ENCODE measurements at regions not wholly inside any gene's neighbourhood (a gene's known extent, or its start where the extent isn't known, plus 50 kb on each side); places are given as distances from the start of the nearest gene placed in this dataset.
A peak's percentile ranks its signal among the peaks of the same experiment; 100 is the strongest.
"Not testable (repeated sequence)": the region's sequence is repeated elsewhere in the genome, so short reads cannot be mapped to it uniquely, and the experiment has no call there.

GRCh38 chr10:55653531-55653930, 707.5 kb downstream of the ZWINT start:
- no peaks in the 10 kb centered on the region for H3K4me1 Mint-ChIP-seq (ENCODE audit: low read depth)
- no peaks in the 10 kb centered on the region for H3K9me3 Mint-ChIP-seq (ENCODE audit: insufficient read depth)
- no peak overlapping the region for H3K4me3 Mint-ChIP-seq
- DNase-seq (no peak), ATAC-seq (no peak)
- CTCF ChIA-PET: no interaction called here
- H3K27ac Mint-ChIP-seq: no peak overlapping the region
- H3K36me3 Mint-ChIP-seq (ENCODE audit: low read depth): no peaks in the 10 kb centered on the region
- H3K27me3 Mint-ChIP-seq (ENCODE audit: low read depth): no peaks in the 10 kb centered on the region
- POLR2A ChIA-PET: no interaction called here

GRCh38 chr10:55641601-55642000, 719.5 kb downstream of the ZWINT start:
- no peaks in the 10 kb centered on the region for H3K36me3 Mint-ChIP-seq (ENCODE audit: low read depth)
- H3K27me3 Mint-ChIP-seq (ENCODE audit: low read depth): no peaks in the 10 kb centered on the region
- ChIA-PET CTCF (no interaction called here), POLR2A (interaction anchor here (0.6 kb wide), 1 partner anchor 10 kb away, joined by 3 read pairs; no protein-coding TSS in a partner anchor)
- H3K4me1 Mint-ChIP-seq (ENCODE audit: low read depth): no peaks in the 10 kb centered on the region
- ATAC-seq: no peak
- DNase-seq: no peak
- H3K27ac Mint-ChIP-seq: no peak overlapping the region
- no peaks in the 10 kb centered on the region for H3K9me3 Mint-ChIP-seq (ENCODE audit: insufficient read depth)
- no peak overlapping the region for H3K4me3 Mint-ChIP-seq

GRCh38 chr10:55631071-55631654, 729.9 kb downstream of the ZWINT start:
- CTCF ChIA-PET: no interaction called here
- ATAC-seq: peak; percentile 76

GRCh38 chr10:55630491-55631056, 730.5 kb downstream of the ZWINT start:
- Mint-ChIP-seq H3K9me3 (ENCODE audit: insufficient read depth) (no peaks in the 10 kb centered on the region), H3K27me3 (ENCODE audit: low read depth) (peaks cover 22% of the 10 kb centered on the region), H3K4me1 (ENCODE audit: low read depth) (peaks cover 10% of the 10 kb centered on the region), H3K36me3 (ENCODE audit: low read depth) (no peaks in the 10 kb centered on the region), H3K27ac (no peak overlapping the region), H3K4me3 (no peak overlapping the region)
- ChIA-PET POLR2A (no interaction called here), CTCF (no interaction called here)
- ATAC-seq: no peak
- DNase-seq: no peak

More at GRCh38 chr10:55631071-55631654, 729.9 kb downstream of the ZWINT start:
- Mint-ChIP-seq H3K4me1 (ENCODE audit: low read depth) (peaks cover 10% of the 10 kb centered on the region), H3K9me3 (ENCODE audit: insufficient read depth) (no peaks in the 10 kb centered on the region), H3K27ac (no peak overlapping the region), H3K27me3 (ENCODE audit: low read depth) (peaks cover 22% of the 10 kb centered on the region), H3K36me3 (ENCODE audit: low read depth) (no peaks in the 10 kb centered on the region), H3K4me3 (peak overlapping the region; percentile 46)
- POLR2A ChIA-PET: interaction anchor here (0.6 kb wide), 1 partner anchor 11 kb away, joined by 3 read pairs; no protein-coding TSS in a partner anchor
- DNase-seq: peak; percentile 26

GRCh38 chr10:55629793-55630490, 731.1 kb downstream of the ZWINT start:
- Mint-ChIP-seq H3K36me3 (ENCODE audit: low read depth) (no peaks in the 10 kb centered on the region), H3K27ac (no peak overlapping the region), H3K27me3 (ENCODE audit: low read depth) (peaks cover 22% of the 10 kb centered on the region), H3K9me3 (ENCODE audit: insufficient read depth) (no peaks in the 10 kb centered on the region), H3K4me1 (ENCODE audit: low read depth) (peaks cover 10% of the 10 kb centered on the region), H3K4me3 (no peak overlapping the region)
- CTCF ChIA-PET: no interaction called here
- ATAC-seq (no peak), DNase-seq (no peak)
- POLR2A ChIA-PET: no interaction called here

- Mint-ChIP-seq H3K4me3 (no peak overlapping the region), H3K27ac (no peak overlapping the region), H3K4me1 (ENCODE audit: low read depth) (peaks cover 10% of the 10 kb centered on the region), H3K27me3 (ENCODE audit: low read depth) (peaks cover 22% of the 10 kb centered on the region), H3K9me3 (ENCODE audit: insufficient read depth) (no peaks in the 10 kb centered on the region), H3K36me3 (ENCODE audit: low read depth) (no peaks in the 10 kb centered on the region)
- POLR2A ChIA-PET: no interaction called here
- DNase-seq: no peak
- CTCF ChIA-PET: no interaction called here
- ATAC-seq: no peak
These were observed 732.8 kb downstream of the ZWINT start for GRCh38 chr10:55628260-55628701.

- Mint-ChIP-seq H3K36me3 (ENCODE audit: low read depth) (no peaks in the 10 kb centered on the region), H3K4me1 (ENCODE audit: low read depth) (peaks cover 10% of the 10 kb centered on the region), H3K27me3 (ENCODE audit: low read depth) (peaks cover 22% of the 10 kb centered on the region), H3K9me3 (ENCODE audit: insufficient read depth) (no peaks in the 10 kb centered on the region), H3K4me3 (no peak overlapping the region), H3K27ac (no peak overlapping the region)
- ChIA-PET CTCF (no interaction called here), POLR2A (no interaction called here)
- no peak for DNase-seq
- no peak for ATAC-seq
These were observed 733.5 kb downstream of the ZWINT start for GRCh38 chr10:55627501-55628051.

GRCh38 chr10:55601690-55602478, 759.2 kb downstream of the ZWINT start:
- H3K4me1 Mint-ChIP-seq (ENCODE audit: low read depth); ATAC-seq; H3K27ac Mint-ChIP-seq; CTCF ChIA-PET; H3K27me3 Mint-ChIP-seq (ENCODE audit: low read depth); H3K9me3 Mint-ChIP-seq (ENCODE audit: insufficient read depth); H3K36me3 Mint-ChIP-seq (ENCODE audit: low read depth); DNase-seq; POLR2A ChIA-PET; H3K4me3 Mint-ChIP-seq: not testable (repeated sequence)

- Mint-ChIP-seq H3K27ac (no peak overlapping the region), H3K4me3 (no peak overlapping the region), H3K4me1 (ENCODE audit: low read depth) (no peaks in the 10 kb centered on the region), H3K9me3 (ENCODE audit: insufficient read depth) (peaks cover 6% of the 10 kb centered on the region), H3K27me3 (ENCODE audit: low read depth) (no peaks in the 10 kb centered on the region), H3K36me3 (ENCODE audit: low read depth) (no peaks in the 10 kb centered on the region)
- DNase-seq: no peak
- POLR2A ChIA-PET: no interaction called here
- CTCF ChIA-PET: no interaction called here
- no peak for ATAC-seq
These were observed 750.6 kb upstream of the PCDH15 start for GRCh38 chr10:55551603-55552002.

GRCh38 chr10:55550236-55550635, 749.2 kb upstream of the PCDH15 start:
- Mint-ChIP-seq H3K27me3 (ENCODE audit: low read depth) (no peaks in the 10 kb centered on the region), H3K4me3 (no peak overlapping the region), H3K9me3 (ENCODE audit: insufficient read depth) (peaks cover 6% of the 10 kb centered on the region), H3K36me3 (ENCODE audit: low read depth) (no peaks in the 10 kb centered on the region), H3K4me1 (ENCODE audit: low read depth) (no peaks in the 10 kb centered on the region), H3K27ac (no peak overlapping the region)
- CTCF ChIA-PET: no interaction called here
- POLR2A ChIA-PET: no interaction called here
- ATAC-seq (no peak), DNase-seq (no peak)

- DNase-seq; CTCF ChIA-PET; H3K4me3 Mint-ChIP-seq; H3K36me3 Mint-ChIP-seq (ENCODE audit: low read depth); ATAC-seq; H3K27ac Mint-ChIP-seq; POLR2A ChIA-PET; H3K9me3 Mint-ChIP-seq (ENCODE audit: insufficient read depth); H3K27me3 Mint-ChIP-seq (ENCODE audit: low read depth); H3K4me1 Mint-ChIP-seq (ENCODE audit: low read depth): not testable (repeated sequence)
These were observed 736.5 kb upstream of the PCDH15 start for GRCh38 chr10:55537497-55537896.

- DNase-seq (no peak), ATAC-seq (no peak)
- ChIA-PET POLR2A (no interaction called here), CTCF (no interaction called here)
- H3K9me3 Mint-ChIP-seq (ENCODE audit: insufficient read depth): peaks cover 8% of the 10 kb centered on the region
- no peaks in the 10 kb centered on the region for H3K36me3 Mint-ChIP-seq (ENCODE audit: low read depth)
- no peak overlapping the region for H3K4me3 Mint-ChIP-seq
- H3K4me1 Mint-ChIP-seq (ENCODE audit: low read depth): no peaks in the 10 kb centered on the region
- H3K27ac Mint-ChIP-seq: no peak overlapping the region
- no peaks in the 10 kb centered on the region for H3K27me3 Mint-ChIP-seq (ENCODE audit: low read depth)
These were observed 718.2 kb upstream of the PCDH15 start for GRCh38 chr10:55519264-55519663.

Data from activated CD8-positive, alpha-beta T cell treated with anti-CD3 and anti-CD28 coated beads, Interleukin-2, amount 10 ng/mL, durations not matched to agents 7 days and 5 days (primary cell).